HG03565 (cell line): ENCODE measurements at regions not wholly inside any gene's neighbourhood (a gene's known extent, or its start where the extent isn't known, plus 50 kb on each side); places are given as distances from the start of the nearest gene placed in this dataset.

Source experiments
- ATAC-seq: cut with Tn5 transposase; IDR thresholded peaks from one replicate; pipeline ENCODE4 v1.9.1; 2021; ENCODE audit warnings: mild to moderate bottlenecking, moderate library complexity; ENCODE audit not compliant: unreplicated experiment

DNA sequence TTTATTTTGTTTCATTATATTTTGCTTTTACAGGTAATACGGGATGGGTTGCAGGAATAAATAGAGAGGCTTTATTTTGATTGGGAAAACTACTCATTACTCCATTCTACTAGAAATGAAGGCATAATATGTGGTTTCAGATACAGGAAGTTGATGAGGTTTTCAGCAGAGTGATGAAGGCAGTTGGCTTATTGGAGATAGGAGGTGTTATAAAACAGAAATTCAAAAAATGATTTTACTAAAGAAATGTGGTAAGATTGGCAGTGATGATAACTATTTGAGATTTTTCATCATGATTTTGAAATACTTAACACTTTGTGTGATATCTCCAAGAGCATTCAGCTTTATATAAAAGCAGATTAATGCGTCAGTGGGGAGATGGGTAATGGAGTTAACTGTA lies 1445.7 kb upstream of the CADM2 start:
- ATAC-seq: no peak

DNA sequence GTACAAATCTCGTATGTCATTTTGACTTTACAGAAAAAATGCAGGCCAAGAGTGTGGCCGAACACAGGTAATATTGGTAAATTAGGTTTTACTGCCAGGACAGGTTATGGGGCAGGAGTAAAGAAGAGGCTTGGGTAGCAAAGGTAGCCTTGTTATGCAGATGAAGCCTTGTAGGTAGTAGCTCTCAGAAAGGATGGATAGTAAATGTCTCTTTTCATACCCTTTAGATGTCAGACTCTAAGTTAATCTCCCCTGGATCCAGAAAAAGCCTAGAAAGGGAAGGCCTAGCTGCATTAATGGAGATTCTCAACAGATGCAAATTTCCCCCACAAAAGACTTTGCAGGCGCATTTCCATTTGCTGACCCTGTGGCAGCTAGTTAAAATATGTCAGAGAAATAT lies 1445.1 kb upstream of the CADM2 start:
- ATAC-seq: no peak

DNA sequence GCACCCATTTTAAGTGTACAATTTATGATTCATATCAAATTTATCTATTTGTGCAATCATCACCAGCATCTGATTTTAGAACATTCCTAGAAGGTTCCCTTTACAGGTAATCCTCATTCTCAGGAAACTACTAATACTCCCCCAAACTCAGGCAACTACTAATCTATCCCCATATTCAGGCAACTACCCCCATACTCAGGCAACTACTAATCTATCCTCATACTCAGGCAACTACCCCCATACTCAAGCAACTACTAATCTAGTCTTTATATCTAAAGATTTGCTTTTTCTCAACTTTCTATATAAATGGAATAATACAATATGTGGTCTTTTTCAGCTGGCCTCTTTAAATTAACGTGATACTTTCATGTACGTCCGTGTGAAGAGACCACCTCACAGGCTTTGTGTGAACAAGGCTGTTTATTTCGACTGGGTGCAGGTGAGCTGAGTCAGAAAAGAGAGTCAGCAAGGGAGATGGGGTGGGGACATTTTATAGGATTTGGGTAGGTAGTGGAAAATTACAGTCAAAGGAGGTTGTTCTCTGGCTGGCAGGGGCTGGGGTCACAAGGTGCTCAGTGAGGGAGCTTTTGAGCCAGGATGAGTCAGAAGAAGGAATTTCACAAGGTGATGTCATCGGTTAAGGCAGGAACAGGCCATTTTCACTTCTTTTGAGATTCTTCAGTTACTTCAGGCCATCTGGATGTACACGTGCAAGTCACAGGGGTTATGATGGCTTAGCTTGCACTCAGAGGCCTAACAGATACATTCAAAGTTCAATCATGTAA lies 1444.5 kb upstream of the CADM2 start:
- no peak for ATAC-seq

DNA sequence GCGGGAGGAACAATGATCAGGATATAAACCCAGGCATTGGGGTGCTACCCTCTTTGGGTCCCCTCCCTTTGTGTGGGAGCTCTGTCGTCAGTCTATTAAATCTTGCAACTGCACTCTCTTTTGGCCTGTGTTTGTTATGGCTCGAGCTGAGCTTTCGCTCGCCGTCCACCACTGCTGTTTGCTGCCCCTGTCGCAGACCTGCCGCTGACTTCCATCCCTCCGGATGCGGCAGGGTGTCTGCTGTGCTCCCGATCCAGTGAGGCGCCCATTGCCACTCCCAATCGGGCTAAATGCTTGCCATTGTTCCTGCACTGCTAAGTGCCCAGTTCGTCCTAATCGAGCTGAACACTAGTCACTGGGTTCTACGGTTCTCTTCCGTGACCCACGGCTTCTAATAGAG lies 1443.7 kb upstream of the CADM2 start:
- ATAC-seq: no peak

DNA sequence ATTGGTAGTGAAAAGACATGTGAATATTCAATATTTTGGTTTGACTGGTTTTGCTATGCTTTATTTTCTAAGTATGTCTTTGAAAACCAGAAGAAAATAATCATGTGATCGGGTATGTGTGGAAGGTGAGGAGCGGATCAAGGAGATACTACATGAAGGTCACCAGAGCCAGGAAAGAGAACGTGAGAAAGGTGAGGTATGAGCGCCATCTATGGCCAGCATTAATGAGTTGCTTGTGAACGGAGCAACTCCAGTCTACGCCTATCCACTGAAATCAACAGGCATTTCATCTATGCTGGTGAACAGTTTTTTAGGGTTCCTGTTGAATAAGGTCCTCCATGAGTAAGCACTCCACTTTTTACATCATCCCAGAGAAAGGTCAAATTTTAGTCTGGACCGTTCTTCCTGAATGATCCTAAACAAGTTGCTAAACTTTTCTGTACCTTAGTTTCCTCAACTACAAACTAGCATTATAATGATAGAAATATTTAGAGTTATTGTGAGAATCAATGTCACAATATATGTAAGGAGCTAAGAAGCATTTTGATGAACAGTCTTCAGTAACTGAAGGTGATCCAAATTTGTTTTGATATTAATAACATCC lies 1435.2 kb upstream of the CADM2 start:
- ATAC-seq: peak; percentile 85

DNA sequence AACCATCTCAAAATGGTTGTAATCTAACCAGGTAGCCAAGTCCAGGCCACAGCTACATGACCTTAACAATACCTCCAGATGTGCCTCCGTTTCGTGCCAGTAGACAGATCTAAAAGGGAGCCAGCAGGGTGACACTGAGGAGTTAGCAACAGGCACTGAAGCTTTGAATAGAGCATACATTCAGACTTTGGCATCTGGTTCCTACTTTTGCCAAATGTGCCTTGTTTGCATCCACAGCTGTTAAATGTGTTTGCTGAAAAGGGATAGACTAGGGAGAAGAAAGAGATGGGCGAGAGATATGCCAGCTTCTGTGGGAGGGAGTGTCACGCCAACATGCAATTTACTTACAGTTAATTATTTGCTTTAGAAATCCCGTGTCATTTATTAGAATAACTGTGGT lies 1433.9 kb upstream of the CADM2 start:
- ATAC-seq: no peak

DNA sequence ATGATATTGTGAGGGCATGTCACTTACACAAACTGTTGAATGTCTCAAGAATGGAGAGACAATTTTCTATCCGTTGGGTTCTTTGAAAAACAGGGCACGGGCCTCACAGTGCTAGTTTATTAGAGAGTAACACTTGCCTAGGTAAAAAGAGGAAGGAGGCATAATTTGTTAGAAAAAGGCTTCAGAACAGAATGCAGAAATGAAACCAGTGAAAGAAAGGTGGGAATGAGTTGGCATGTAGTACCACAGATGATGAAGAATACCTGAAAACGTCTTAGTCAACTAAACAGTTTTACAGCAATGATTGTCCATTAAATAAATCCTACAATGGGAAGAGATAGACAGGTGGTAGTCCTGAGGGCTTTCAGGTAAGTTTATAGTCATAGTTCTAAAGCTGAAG lies 1399.7 kb upstream of the CADM2 start:
- no peak for ATAC-seq

DNA sequence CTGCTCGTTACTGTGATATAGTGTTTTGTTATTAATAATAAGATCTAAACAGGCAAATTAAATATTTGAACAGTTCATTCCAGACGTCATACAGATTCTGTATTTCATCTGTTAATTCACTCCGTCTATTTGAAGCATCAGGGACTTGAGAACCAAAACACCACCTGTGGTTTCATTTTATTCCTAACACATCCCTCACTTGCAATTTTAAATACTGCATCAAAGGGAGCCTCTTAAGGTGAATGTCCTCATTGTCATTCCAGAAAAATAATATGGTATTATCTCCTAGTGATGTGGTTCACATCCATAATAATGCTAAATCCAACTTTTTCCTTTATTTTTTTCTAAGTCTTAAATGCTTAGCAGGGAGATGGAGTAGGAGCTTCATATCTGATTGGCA lies 1390.9 kb upstream of the CADM2 start:
- no peak for ATAC-seq

DNA sequence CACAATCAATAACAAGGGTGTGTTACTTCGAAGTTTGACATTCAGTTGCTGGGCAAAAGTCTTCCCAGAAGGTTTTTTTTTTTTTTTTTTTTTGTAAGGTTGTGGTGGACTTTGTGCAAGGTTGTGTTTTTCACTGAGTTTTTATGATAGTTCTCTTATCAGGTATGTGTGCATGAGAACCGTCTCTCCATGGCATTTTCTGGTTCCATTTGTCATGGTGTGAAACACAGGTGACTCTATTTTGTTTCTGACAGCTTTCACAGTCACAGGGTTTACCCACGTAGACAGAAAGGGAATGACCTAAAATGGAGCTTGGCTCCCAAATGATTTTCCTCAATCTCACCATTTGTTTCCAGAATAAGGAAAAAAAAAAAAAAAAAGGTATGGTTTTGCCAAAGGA lies 1377.2 kb upstream of the CADM2 start:
- ATAC-seq: no peak

DNA sequence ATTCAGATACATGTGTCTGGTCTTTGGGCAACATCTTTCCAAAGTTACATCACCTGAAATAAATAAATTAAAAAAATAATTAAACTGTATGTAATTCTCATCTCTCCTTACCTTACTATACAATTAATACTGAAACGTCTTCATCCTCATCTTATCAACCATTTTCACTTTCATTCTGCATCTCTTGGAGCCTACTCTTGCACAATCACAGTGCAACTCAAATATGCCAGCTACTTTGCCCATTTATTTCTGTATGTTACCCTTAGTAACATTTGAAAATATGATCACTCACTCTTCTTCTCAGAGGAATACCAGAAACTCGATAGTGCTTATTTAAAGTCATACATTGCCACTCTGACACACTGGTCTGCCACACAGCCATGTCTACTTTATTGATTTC lies 1357.1 kb upstream of the CADM2 start:
- no peak for ATAC-seq

DNA sequence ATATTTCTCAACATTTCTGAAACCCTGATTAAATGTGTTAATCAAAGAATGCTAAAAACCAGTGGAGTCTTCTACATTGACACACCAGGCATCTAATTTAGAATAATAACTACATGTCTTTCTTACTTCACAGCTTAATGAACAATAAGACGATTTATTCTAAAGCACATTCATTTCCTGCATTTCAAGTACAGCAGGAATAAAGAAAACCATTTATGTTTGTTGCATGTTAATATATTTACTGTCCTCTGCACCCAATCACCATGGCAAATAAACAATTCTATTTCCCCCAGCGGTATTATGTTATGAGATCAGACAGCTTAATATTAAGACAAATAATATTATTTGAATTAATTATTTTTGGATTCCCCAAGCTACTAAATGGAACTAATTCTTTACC lies 1336.3 kb upstream of the CADM2 start:
- ATAC-seq: no peak

DNA sequence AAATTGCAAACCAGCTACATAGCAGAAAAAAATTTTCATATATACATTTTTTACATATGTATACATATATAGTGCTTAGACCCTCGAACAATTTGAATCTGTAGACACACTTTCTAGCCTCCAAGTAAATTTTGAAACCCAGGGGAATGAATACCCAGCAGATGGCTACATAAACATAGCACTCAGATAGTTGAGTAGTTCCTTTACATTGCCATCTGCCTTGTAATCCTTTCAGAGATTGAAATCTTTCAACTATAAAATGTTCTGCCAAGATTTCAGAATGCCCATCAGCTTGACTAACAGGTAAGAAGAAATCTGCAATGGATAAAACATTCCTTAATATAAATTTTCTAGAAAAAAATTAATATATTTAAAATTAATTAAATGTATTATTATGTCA lies 1333.5 kb upstream of the CADM2 start:
- ATAC-seq: no peak

DNA sequence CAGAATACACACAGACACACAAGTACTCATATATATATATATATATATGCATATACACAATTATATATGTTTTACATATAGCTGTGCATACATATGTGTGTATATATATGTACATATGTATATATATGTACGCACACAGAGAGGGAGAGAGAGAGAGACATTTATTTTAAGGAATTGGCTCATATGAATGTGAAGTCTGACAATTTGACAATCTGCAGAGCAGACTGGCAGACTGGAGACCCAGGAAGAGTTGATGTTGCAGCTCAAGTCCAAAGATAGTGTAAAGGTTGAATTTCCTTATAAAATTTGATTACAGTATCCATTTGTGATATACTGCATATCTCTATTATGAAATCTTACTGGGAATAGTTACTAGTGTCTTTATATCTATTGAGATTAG lies 1330.3 kb upstream of the CADM2 start:
- no peak for ATAC-seq

DNA sequence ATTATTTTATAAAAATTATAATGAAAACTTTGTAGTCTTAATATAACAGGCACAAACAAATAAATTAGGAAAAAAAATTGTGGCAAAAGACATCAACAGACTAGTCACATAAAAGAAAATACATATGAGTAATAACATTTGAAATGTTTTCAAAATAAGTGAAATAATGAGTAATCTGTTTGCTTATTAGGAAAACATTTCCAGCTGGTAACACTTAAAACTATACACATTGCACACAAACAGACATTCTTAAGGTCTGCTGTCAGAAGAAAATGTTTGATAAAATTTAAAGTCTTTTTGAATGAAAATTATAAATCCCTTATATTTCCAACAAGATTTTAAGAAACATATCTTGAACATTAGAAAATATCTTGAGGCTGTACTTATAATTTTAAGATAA lies 1326.3 kb upstream of the CADM2 start:
- no peak for ATAC-seq

DNA sequence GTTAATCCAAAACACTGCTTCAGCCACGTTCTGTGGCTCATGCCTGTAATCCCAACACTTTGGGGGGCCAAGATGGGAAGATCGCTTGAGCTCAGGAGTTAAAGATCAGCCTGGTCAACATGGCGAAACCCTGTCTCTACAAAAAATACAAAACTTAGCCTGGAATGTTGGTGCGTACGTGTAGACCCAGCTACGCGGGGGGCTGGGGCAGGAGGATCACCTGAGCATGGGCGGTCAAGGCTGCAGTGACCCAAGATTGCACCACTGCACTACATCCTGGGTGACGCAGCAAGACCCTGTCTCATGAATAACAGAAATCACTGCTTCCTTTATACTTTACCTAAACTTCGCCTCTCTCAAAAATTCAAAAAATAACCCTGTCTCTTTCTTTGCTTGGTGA lies 1325.0 kb upstream of the CADM2 start:
- ATAC-seq: no peak

DNA sequence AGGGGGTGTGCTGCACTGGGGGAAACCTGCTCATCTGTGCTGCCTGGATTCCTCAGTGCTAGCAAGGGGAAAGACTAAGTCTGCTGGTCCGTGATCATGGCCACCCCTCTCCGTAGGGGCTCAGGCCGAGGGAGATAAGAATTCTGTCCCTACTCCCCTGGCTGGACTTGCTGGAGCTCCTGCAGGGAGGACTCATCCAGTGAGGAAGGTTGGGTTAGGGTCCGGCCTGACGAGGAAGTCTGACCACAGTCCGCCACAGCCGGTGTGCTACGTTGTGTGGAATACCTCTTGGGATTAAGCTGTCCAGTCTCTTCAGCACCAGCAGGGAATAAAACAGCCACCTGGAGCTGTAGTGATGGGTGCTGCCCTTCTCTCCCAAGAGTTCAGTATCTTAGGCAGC lies 1309.1 kb upstream of the CADM2 start:
- no peak for ATAC-seq

DNA sequence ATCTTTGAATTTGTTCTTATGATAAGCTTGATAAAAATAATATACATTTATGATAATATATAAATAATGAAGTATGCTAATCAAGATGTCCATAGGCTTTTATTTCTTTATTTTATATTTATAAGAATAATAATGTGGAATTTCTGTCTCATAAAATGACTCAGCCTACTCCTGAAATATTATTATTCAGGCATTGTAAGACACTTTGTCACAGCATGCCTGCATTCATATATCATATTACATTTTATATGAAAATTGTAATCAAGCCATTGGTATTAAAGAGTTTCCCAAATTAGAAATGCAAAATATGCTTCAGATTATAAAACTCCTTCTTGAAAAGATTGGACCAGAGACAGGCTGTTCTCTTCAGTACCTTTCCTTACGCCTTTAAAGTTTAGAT lies 1303.7 kb upstream of the CADM2 start:
- ATAC-seq: no peak

DNA sequence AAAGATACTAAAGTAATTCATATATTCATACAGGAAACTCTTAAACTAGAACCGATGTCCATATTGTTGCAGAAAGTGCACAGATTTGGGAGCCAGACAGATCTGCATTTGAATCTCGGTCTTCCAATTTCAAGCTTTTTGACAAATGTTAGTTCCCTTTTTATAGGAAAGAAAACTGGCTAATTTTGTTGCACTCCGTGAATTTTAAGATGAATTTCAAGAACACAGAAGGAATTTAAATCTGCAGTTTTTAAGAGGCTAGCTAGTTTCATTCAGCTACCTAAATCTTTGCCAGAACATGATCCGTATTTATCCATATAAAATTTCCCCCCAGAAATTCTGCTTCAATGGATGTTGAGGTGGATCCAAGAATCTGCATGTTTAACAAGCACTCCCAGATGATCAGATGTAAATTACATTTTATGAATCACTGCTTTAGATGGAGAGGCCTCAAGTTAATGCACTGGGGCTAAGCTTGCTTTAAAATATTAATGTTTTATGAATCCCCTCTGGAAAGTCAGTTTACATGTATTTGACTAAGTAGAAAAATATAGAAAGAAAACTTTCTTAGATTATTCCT lies 1296.3 kb upstream of the CADM2 start:
- no peak for ATAC-seq

DNA sequence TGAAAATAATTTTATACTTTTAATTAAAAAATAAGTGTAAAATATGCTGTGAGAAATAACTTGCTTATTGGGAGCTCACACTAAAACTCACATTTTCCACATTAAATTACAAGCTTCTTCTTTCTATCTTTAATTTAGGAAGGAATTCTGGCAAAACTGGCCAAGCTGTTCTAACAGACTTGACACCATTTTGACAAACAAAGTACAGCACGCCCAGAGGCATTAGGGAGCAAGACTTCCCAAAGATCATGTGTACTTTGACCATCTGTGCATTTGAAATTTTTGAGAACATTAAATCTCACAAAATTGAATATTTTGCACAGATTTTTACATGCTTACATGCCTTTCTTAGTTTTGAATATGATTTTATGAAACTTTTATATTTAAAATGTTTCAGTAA lies 1288.4 kb upstream of the CADM2 start:
- ATAC-seq: no peak

DNA sequence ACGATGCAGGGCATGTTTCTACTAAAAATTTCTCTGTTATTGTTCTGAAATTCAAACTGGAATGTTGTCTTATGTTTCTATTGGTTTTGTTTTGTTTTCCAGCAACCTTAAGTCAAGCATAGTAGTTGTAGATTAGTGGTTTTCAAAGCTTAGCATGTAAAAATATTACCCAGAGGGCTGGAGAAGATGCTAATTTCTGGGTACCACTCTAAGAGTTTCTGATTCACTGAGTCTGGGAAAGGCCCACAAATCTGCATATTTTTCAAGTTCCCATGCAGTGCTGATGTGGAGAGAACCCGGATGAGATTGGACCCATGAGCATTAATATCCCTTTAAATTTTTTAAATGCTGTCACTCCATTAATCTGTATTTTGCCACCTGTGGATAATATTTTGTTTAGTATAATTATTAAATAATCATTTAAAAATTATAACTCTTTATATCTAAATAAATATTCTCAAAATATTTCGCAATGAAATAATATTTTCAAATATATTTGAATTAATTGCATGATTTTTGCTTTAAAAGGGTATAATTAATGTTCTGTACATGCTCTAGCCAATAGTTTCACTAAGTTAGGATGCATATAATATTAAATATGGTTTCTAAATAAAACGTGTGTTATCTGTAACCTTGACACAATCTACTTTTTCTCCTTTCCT lies 1274.7 kb upstream of the CADM2 start:
- ATAC-seq: no peak

DNA sequence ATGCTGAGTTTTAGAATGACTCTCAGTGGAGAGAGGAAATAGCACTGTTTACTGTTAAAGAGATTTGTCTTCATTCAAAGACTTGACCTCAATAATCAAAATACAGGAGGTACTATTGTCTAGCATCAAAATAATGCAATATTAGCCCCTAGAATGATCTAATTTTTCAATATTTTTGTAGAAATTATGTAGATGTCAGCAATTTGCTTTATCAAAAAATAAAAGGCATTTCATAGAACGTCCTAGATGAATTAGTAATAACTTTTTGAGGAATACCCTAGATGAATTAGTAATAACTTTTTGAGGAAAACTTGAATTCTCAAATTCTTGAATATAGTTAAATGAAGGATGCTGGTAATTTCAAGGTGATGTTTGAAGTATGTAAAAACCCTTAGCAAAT lies 1252.1 kb upstream of the CADM2 start:
- no peak for ATAC-seq

DNA sequence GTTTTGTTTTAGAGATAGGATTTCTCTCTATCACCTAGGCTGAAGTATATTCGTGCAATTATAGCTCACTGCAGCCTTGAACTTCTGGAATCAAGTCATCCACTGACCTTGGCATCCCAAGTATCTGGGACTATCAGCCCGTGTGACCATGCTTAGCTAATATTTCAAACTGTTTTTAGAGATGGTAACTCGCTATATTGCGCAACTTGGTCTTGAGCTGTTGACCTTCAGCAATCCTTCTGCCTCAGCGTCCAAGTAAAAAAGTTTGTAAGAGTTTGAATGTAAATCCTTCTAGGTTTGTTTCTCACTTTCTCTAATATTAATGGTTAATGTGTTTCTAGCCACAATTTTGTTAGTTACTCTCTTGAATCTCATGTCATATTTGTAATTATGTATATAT lies 1243.5 kb upstream of the CADM2 start:
- ATAC-seq: no peak
